ENCODE measurements at regions not wholly inside any gene's neighbourhood (a gene's known extent, or its start where the extent isn't known, plus 50 kb on each side); places are given as distances from the start of the nearest gene placed in this dataset.

DNA sequence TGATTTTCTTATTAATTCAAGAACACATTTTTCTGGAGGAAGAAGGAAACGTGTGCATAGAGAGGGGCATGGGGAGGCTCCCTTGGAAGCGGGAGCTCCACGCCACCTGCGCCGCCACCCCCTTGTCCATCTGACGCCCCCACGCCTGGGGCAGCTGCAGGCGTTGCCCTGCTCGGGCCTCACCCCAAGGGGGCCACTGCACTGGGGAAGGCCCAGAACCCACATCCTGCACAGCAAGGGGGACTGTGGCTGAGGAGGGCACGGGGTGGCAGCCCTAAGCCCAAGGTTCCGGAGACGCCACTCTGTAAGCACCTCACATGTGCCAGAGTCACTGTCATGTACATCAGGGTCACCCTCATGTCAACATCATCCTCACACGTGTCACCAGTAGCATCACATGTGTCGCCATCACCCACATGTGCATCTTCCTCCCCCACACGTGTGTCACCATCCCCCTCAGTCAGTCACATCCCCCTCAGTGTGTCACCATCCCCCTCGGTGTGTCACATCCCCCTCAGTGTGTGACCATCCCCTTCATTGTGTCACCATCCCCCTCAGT is 486.7 kb upstream of the SALL3 start:
- TF ChIP-seq, protein P1, sequence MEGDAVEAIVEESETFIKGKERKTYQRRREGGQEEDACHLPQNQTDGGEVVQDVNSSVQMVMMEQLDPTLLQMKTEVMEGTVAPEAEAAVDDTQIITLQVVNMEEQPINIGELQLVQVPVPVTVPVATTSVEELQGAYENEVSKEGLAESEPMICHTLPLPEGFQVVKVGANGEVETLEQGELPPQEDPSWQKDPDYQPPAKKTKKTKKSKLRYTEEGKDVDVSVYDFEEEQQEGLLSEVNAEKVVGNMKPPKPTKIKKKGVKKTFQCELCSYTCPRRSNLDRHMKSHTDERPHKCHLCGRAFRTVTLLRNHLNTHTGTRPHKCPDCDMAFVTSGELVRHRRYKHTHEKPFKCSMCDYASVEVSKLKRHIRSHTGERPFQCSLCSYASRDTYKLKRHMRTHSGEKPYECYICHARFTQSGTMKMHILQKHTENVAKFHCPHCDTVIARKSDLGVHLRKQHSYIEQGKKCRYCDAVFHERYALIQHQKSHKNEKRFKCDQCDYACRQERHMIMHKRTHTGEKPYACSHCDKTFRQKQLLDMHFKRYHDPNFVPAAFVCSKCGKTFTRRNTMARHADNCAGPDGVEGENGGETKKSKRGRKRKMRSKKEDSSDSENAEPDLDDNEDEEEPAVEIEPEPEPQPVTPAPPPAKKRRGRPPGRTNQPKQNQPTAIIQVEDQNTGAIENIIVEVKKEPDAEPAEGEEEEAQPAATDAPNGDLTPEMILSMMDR (IDR thresholded peaks at IDR 0.05) = no peak
- TF ChIP-seq POLR2A (IDR thresholded peaks at IDR 0.05) = no peak
